Ovary (tissue), 7 donors: ENCODE measurements at regions not wholly inside any gene's neighbourhood (a gene's known extent, or its start where the extent isn't known, plus 50 kb on each side); places are given as distances from the start of the nearest gene placed in this dataset.

Source experiments
- DNase-seq, 5 donors: peaks; one replicate each; pipeline ENCODE4 v3.0.0-alpha.2; 2019 to 2020
- H3K27ac ChIP-seq, 2 donors: fragments of 200-600 bp; one replicate each; pipeline versions ENCODE4 v1.5.1 to v1.8.0; 2019 to 2022
- H3K27me3 ChIP-seq: fragments of 200-600 bp; one replicate; pipeline ENCODE4 v1.8.0; 2022
- H3K36me3 ChIP-seq: fragments of 200-600 bp; sonication (generic); one replicate; pipeline ENCODE4 v1.5.1; 2019
- H3K4me1 ChIP-seq: one replicate; pipeline ENCODE4 v1.8.1; 2013; ENCODE audit warnings: mild to moderate bottlenecking, moderate library complexity; ENCODE audit not compliant: insufficient read depth
- H3K4me3 ChIP-seq: fragments of 200-600 bp; sonication (generic); one replicate; pipeline ENCODE4 v1.5.1; 2017
- H3K9me3 ChIP-seq, 2 donors: fragments of 200-600 bp in 1 of 2; sonication (generic) in 1 of 2; one replicate each; pipeline versions ENCODE4 v1.5.1 to v1.8.1; 2013 to 2019; ENCODE audit warnings: mild to moderate bottlenecking in 1 of 2, moderate library complexity in 1 of 2
- EP300 ChIP-seq: sonication (generic); formaldehyde crosslinking; IDR thresholded peaks from one replicate; pipeline ENCODE4 v1.6.1; 2017; ENCODE audit warnings: antibody characterized with exemption
- POLR2A ChIP-seq: fragments of 450-650 bp; IDR thresholded peaks from one replicate; pipeline ENCODE4 v1.6.1; 2017; ENCODE audit warnings: antibody characterized with exemption, mild to moderate bottlenecking, moderate library complexity
- WGBS, 3 donors: extraction: QIAGEN DNeasy Blood & Tissue Kit in 1 of 3; methylation state at CpG; one replicate each; pipeline versions ENCODE4 v1.1.5 to v1.1.7; 2013 to 2017; 5-methylcytosine and 5-hydroxymethylcytosine counted together
- intact Hi-C, 4 donors: fragments of 100-400 bp; cut with DNase I; formaldehyde crosslinking; loops; one replicate each; pipeline versions ENCODE4 v1.11.0 to v1.15.1; 2022 to 2023
- TF ChIP-seq, protein P1 (sequence below), 3 donors: fragments of 450-650 bp in 2 of 3; fragments of 200-600 bp in 1 of 3; IDR thresholded peaks; one replicate each; pipeline versions ENCODE4 v1.5.1 to v1.8.0; 2016 to 2022; ENCODE audit warnings: antibody characterized with exemption in 3 of 3, mild to moderate bottlenecking in 1 of 3
- donor health status: DM: no; HTN: no; CAD: no; lungs with moderate emphysema.
- donor health status: DM: no; HTN: no; CAD: no.
- donor health status: Bipolar disorder and iron deficiency.
- donor health status: DM: no; HTN: no; CAD: no.
- donor health status: DM: yes; HTN: yes; CAD: no.

- intact Hi-C loops, result no loop called here
- no peak for DNase-seq
- H3K36me3 ChIP-seq, result no peaks in the 10 kb centered on the region
- no peak for TF ChIP-seq POLR2A
- TF ChIP-seq EP300, result no peak
- TF ChIP-seq, protein P1, sequence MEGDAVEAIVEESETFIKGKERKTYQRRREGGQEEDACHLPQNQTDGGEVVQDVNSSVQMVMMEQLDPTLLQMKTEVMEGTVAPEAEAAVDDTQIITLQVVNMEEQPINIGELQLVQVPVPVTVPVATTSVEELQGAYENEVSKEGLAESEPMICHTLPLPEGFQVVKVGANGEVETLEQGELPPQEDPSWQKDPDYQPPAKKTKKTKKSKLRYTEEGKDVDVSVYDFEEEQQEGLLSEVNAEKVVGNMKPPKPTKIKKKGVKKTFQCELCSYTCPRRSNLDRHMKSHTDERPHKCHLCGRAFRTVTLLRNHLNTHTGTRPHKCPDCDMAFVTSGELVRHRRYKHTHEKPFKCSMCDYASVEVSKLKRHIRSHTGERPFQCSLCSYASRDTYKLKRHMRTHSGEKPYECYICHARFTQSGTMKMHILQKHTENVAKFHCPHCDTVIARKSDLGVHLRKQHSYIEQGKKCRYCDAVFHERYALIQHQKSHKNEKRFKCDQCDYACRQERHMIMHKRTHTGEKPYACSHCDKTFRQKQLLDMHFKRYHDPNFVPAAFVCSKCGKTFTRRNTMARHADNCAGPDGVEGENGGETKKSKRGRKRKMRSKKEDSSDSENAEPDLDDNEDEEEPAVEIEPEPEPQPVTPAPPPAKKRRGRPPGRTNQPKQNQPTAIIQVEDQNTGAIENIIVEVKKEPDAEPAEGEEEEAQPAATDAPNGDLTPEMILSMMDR (IDR thresholded peaks at IDR 0.05), result no peak
- no peak overlapping the region for H3K4me3 ChIP-seq
- no peaks in the 10 kb centered on the region for H3K4me1 ChIP-seq
- no peaks in the 10 kb centered on the region for H3K9me3 ChIP-seq
- no peak overlapping the region for H3K27ac ChIP-seq
- WGBS, 3 donors, result 52 to 57% (median 56%) methylated on average over 3 of the region's 3 CpGs
- H3K27me3 ChIP-seq, result peaks cover 3% of the 10 kb centered on the region
These were observed 671.0 kb upstream of the ADGRL2 start for GRCh38 chr1:81129776-81130175.

GRCh38 chr1:81129366-81129765 lies 671.4 kb upstream of the ADGRL2 start:
- 25 to 28% (median 27%) methylated on average over 4 of the region's 4 CpGs for WGBS, 3 donors
- peaks cover 3% of the 10 kb centered on the region for H3K27me3 ChIP-seq
- intact Hi-C loops, result no loop called here
- DNase-seq, result no peak
- H3K4me1 ChIP-seq, result no peaks in the 10 kb centered on the region
- H3K4me3 ChIP-seq, result no peak overlapping the region
- TF ChIP-seq POLR2A, result no peak
- TF ChIP-seq, protein P1 (IDR thresholded peaks at IDR 0.05), result no peak
- H3K36me3 ChIP-seq, result no peaks in the 10 kb centered on the region
- H3K9me3 ChIP-seq, result no peaks in the 10 kb centered on the region
- no peak overlapping the region for H3K27ac ChIP-seq

- H3K36me3 ChIP-seq, result no peaks in the 10 kb centered on the region
- H3K27ac ChIP-seq, result no peak overlapping the region
- WGBS, 3 donors, result 93 to 97% (median 95%) methylated on average over 1 of the region's 1 CpG
- H3K9me3 ChIP-seq, result no peaks in the 10 kb centered on the region
- H3K4me1 ChIP-seq, result no peaks in the 10 kb centered on the region
- DNase-seq, result no peak
- no peaks in the 10 kb centered on the region for H3K27me3 ChIP-seq
- TF ChIP-seq POLR2A (no peak), EP300 (no peak)
- TF ChIP-seq, protein P1 (IDR thresholded peaks at IDR 0.05), result no peak
- no peak overlapping the region for H3K4me3 ChIP-seq
- intact Hi-C loops, result no loop called here
These were observed 672.7 kb upstream of the ADGRL2 start for GRCh38 chr1:81128079-81128478.

GRCh38 chr1:81126989-81127581 lies 673.6 kb upstream of the ADGRL2 start:
- DNase-seq, result no peak
- TF ChIP-seq EP300 (no peak), POLR2A (no peak)
- TF ChIP-seq, protein P1 (IDR thresholded peaks at IDR 0.05), result no peak
- intact Hi-C loops, result no loop called here
- H3K4me3 ChIP-seq, result no peak overlapping the region
- H3K36me3 ChIP-seq, result no peaks in the 10 kb centered on the region
- 68 to 85% (median 68%) methylated on average over 3 of the region's 3 CpGs for WGBS, 3 donors
- no peaks in the 10 kb centered on the region for H3K9me3 ChIP-seq
- no peak overlapping the region for H3K27ac ChIP-seq
- no peaks in the 10 kb centered on the region for H3K4me1 ChIP-seq
- no peaks in the 10 kb centered on the region for H3K27me3 ChIP-seq
